GM21367 (cell line): ENCODE measurements at regions not wholly inside any gene's neighbourhood (a gene's known extent, or its start where the extent isn't known, plus 50 kb on each side); places are given as distances from the start of the nearest gene placed in this dataset.
A peak's percentile ranks its signal among the peaks of the same experiment; 100 is the strongest.
"Not testable (repeated sequence)": the region's sequence is repeated elsewhere in the genome, so short reads cannot be mapped to it uniquely, and the experiment has no call there.

Source experiments
- ATAC-seq: cut with Tn5 transposase; IDR thresholded peaks from one replicate; pipeline ENCODE4 v1.9.1; 2021; ENCODE audit not compliant: unreplicated experiment

GRCh38 chr10:123375097-123375496 is 220.9 kb downstream of the BUB3 start:
- ATAC-seq: no peak

GRCh38 chr10:123375738-123376137 is 221.5 kb downstream of the BUB3 start:
- no peak for ATAC-seq

- ATAC-seq: no peak
Observed at GRCh38 chr10:123377883-123378282, 223.7 kb downstream of the BUB3 start.

GRCh38 chr10:123378302-123378701 is 224.1 kb downstream of the BUB3 start:
- no peak for ATAC-seq

GRCh38 chr10:123379156-123379555 is 225.0 kb downstream of the BUB3 start:
- ATAC-seq: no peak

- no peak for ATAC-seq
Observed at GRCh38 chr10:123380491-123381085, 226.4 kb downstream of the BUB3 start.

GRCh38 chr10:123381224-123381623 is 227.0 kb downstream of the BUB3 start:
- ATAC-seq: no peak

GRCh38 chr10:123382491-123382890 is 228.3 kb downstream of the BUB3 start:
- ATAC-seq: no peak

- ATAC-seq: no peak
Observed at GRCh38 chr10:123385508-123386080, 231.4 kb downstream of the BUB3 start.

GRCh38 chr10:123389520-123389919 is 235.3 kb downstream of the BUB3 start:
- ATAC-seq: no peak

GRCh38 chr10:123390332-123390731 is 236.1 kb downstream of the BUB3 start:
- ATAC-seq: no peak

GRCh38 chr10:123390874-123391273 is 236.7 kb downstream of the BUB3 start:
- ATAC-seq: no peak

GRCh38 chr10:123391275-123392028 is 237.2 kb downstream of the BUB3 start:
- peak; percentile 26 for ATAC-seq

- peak; percentile 82 for ATAC-seq
Observed at GRCh38 chr10:123392182-123392963, 238.2 kb downstream of the BUB3 start.

- ATAC-seq: no peak
Observed at GRCh38 chr10:123393170-123393569, 239.0 kb downstream of the BUB3 start.

- no peak for ATAC-seq
Observed at GRCh38 chr10:123394382-123394781, 240.2 kb downstream of the BUB3 start.

- not testable (repeated sequence) for ATAC-seq
Observed at GRCh38 chr10:123395234-123395633, 241.0 kb downstream of the BUB3 start.

- ATAC-seq: no peak
Observed at GRCh38 chr10:123395906-123396305, 241.7 kb downstream of the BUB3 start.

- ATAC-seq: peak; percentile 74
Observed at GRCh38 chr10:123398180-123398591, 244.0 kb downstream of the BUB3 start.

- ATAC-seq: no peak
Observed at GRCh38 chr10:123398756-123399155, 244.6 kb downstream of the BUB3 start.

- no peak for ATAC-seq
Observed at GRCh38 chr10:123399276-123399839, 245.2 kb downstream of the BUB3 start.
